ENCODE measurements at regions not wholly inside any gene's neighbourhood (a gene's known extent, or its start where the extent isn't known, plus 50 kb on each side); places are given as distances from the start of the nearest gene placed in this dataset.

- no peak for DNase-seq
These were observed 172.4 kb upstream of the SSTR4 start for GRCh38 chr20:22862671-22863230.

- no peak for DNase-seq
These were observed 171.3 kb upstream of the SSTR4 start for GRCh38 chr20:22863826-22864225.

- no peak for DNase-seq
These were observed 168.2 kb upstream of the SSTR4 start for GRCh38 chr20:22866812-22867341.

- no peak for DNase-seq
These were observed 156.9 kb upstream of the SSTR4 start for GRCh38 chr20:22878166-22878565.

- DNase-seq, result no peak
These were observed 154.8 kb upstream of the SSTR4 start for GRCh38 chr20:22880277-22880676.

GRCh38 chr20:22887796-22888195, 147.3 kb upstream of the SSTR4 start:
- no peak for DNase-seq

- DNase-seq, result no peak
These were observed 144.4 kb upstream of the SSTR4 start for GRCh38 chr20:22890594-22891300.

GRCh38 chr20:22901164-22901563, 133.9 kb upstream of the SSTR4 start:
- DNase-seq, result no peak

- no peak for DNase-seq
These were observed 133.2 kb upstream of the SSTR4 start for GRCh38 chr20:22901921-22902320.

GRCh38 chr20:22904386-22904785, 130.7 kb upstream of the SSTR4 start:
- no peak for DNase-seq

GRCh38 chr20:22904905-22905304, 130.2 kb upstream of the SSTR4 start:
- DNase-seq, result no peak

- DNase-seq, result peak; percentile 65
These were observed 129.5 kb upstream of the SSTR4 start for GRCh38 chr20:22905658-22906057.

- DNase-seq, result no peak
These were observed 126.7 kb upstream of the SSTR4 start for GRCh38 chr20:22908437-22908836.

GRCh38 chr20:22908944-22909343, 126.2 kb upstream of the SSTR4 start:
- DNase-seq, result no peak

- DNase-seq, result no peak
These were observed 125.7 kb upstream of the SSTR4 start for GRCh38 chr20:22909436-22909835.

- DNase-seq, result no peak
These were observed 124.7 kb upstream of the SSTR4 start for GRCh38 chr20:22910287-22910852.

GRCh38 chr20:22914291-22914690, 120.8 kb upstream of the SSTR4 start:
- no peak for DNase-seq

GRCh38 chr20:22915512-22915911, 119.6 kb upstream of the SSTR4 start:
- no peak for DNase-seq

- no peak for DNase-seq
These were observed 118.9 kb upstream of the SSTR4 start for GRCh38 chr20:22916021-22916842.

- DNase-seq, result no peak
These were observed 116.7 kb upstream of the SSTR4 start for GRCh38 chr20:22918286-22918983.

GRCh38 chr20:22920898-22921297, 114.2 kb upstream of the SSTR4 start:
- DNase-seq, result no peak

GRCh38 chr20:22921595-22922421, 113.3 kb upstream of the SSTR4 start:
- DNase-seq, result no peak

All from right forelimb (tissue), 1 donor.